PFSK-1 (cell line): ENCODE measurements at regions not wholly inside any gene's neighbourhood (a gene's known extent, or its start where the extent isn't known, plus 50 kb on each side); places are given as distances from the start of the nearest gene placed in this dataset.

Experiments used
- FOXP2 ChIP-seq: optimal IDR thresholded peaks from 2 replicates; pipeline ENCODE3; 2011; ENCODE audit warnings: borderline replicate concordance, control low read depth, inconsistent platforms; ENCODE audit not compliant: insufficient read depth; ENCODE audit errors: extremely low read length, extremely low read depth
- POLR2AphosphoS5 ChIP-seq: IDR thresholded peaks from 2 replicates; pipeline ENCODE4 v1.6.1; 2012; ENCODE audit warnings: low read depth, mild to moderate bottlenecking, control low read depth, low read length, moderate library complexity
- SIN3A ChIP-seq: IDR thresholded peaks from 2 replicates; pipeline ENCODE4 v1.6.1; 2012; ENCODE audit warnings: mild to moderate bottlenecking, low read length, moderate library complexity, borderline replicate concordance; ENCODE audit not compliant: insufficient read depth
- TAF1 ChIP-seq: IDR thresholded peaks from 2 replicates; pipeline ENCODE4 v1.6.1; 2012; ENCODE audit warnings: low read length, control low read depth, borderline replicate concordance; ENCODE audit not compliant: insufficient read depth
- TF ChIP-seq, protein P1 (sequence below), 2 experiments: IDR thresholded peaks; 2 replicates each; pipeline versions ENCODE4 v1.6.1 to v1.8.0; 2011 to 2012; ENCODE audit warnings: low read depth in 2 of 2, low read length in 2 of 2, control low read depth in 1 of 2, inconsistent platforms in 1 of 2, mild to moderate bottlenecking in 1 of 2, moderate library complexity in 1 of 2; ENCODE audit not compliant: insufficient read depth in 1 of 2

DNA sequence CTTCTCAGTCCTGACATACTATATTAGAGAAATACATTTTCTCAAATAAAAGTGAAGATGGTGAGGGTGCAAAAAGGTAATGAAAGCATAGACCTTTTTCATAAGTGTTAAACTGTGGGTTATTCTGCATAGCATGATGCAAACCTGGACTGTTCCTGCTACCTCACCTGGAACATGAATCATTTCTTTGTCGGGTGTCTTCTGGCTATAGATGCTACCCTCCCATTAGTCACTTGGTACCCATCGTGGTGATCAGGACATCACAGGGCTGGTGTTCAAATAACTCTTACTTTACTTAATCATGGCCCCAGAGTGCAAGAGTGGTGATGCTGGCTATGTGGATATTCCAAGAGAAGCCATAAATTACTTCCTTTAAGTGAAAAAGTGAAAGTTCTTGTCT, 264.7 kb upstream of the AGA start:
- TF ChIP-seq TAF1 (no peak), POLR2AphosphoS5 (no peak), SIN3A (no peak), FOXP2 (no peak)
- TF ChIP-seq, protein P1, sequence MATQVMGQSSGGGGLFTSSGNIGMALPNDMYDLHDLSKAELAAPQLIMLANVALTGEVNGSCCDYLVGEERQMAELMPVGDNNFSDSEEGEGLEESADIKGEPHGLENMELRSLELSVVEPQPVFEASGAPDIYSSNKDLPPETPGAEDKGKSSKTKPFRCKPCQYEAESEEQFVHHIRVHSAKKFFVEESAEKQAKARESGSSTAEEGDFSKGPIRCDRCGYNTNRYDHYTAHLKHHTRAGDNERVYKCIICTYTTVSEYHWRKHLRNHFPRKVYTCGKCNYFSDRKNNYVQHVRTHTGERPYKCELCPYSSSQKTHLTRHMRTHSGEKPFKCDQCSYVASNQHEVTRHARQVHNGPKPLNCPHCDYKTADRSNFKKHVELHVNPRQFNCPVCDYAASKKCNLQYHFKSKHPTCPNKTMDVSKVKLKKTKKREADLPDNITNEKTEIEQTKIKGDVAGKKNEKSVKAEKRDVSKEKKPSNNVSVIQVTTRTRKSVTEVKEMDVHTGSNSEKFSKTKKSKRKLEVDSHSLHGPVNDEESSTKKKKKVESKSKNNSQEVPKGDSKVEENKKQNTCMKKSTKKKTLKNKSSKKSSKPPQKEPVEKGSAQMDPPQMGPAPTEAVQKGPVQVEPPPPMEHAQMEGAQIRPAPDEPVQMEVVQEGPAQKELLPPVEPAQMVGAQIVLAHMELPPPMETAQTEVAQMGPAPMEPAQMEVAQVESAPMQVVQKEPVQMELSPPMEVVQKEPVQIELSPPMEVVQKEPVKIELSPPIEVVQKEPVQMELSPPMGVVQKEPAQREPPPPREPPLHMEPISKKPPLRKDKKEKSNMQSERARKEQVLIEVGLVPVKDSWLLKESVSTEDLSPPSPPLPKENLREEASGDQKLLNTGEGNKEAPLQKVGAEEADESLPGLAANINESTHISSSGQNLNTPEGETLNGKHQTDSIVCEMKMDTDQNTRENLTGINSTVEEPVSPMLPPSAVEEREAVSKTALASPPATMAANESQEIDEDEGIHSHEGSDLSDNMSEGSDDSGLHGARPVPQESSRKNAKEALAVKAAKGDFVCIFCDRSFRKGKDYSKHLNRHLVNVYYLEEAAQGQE (IDR thresholded peaks at IDR 0.05; ENCODE audit: insufficient read depth in 1 of 2, low read depth in 2 of 2, low read length in 2 of 2), result no peak

DNA sequence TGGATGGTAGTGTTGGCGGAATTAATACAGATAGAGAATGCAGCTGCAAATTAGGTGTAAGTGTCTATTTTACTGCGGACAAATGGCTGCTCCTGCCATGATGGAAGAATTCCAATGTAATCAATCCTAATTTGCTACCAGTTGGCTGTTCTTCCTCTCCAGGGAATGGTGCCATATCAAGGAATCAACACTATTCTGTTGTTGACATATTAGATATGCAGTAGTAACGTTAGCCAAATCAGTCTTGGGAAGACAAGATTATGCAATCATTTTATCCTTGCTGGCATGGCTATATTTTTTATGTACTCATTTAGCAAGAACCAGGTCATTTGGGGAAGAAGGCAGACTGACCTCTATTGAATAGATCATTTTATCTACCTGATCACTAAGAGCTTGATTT, 271.2 kb upstream of the AGA start:
- no peak for TF ChIP-seq FOXP2
- TF ChIP-seq SIN3A, result no peak
- TF ChIP-seq TAF1, result no peak
- TF ChIP-seq, protein P1 (IDR thresholded peaks at IDR 0.05; ENCODE audit: insufficient read depth in 1 of 2, low read depth in 2 of 2, low read length in 2 of 2), result no peak
- TF ChIP-seq POLR2AphosphoS5, result no peak

DNA sequence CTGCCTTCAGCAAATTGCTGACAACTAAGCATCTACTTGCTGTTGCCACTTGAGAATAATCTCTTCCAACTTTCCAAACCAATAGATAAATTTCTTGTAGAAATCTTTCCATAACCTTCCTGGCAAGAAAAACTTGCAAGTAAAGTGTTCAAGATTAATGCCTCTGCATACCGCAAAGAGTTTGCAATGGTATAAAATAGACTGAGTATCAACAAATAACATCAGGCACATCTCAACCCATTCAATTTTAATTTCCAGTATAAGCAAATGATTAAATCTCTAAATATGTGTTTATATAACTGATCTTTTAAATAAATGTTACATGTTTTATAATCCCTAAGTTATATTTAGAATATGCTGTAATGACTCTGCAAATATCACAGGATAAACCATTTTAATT, 275.2 kb upstream of the AGA start:
- TF ChIP-seq TAF1, result no peak
- TF ChIP-seq FOXP2, result no peak
- no peak for TF ChIP-seq POLR2AphosphoS5
- no peak for TF ChIP-seq SIN3A
- TF ChIP-seq, protein P1 (IDR thresholded peaks at IDR 0.05; ENCODE audit: insufficient read depth in 1 of 2, low read depth in 2 of 2, low read length in 2 of 2), result no peak

DNA sequence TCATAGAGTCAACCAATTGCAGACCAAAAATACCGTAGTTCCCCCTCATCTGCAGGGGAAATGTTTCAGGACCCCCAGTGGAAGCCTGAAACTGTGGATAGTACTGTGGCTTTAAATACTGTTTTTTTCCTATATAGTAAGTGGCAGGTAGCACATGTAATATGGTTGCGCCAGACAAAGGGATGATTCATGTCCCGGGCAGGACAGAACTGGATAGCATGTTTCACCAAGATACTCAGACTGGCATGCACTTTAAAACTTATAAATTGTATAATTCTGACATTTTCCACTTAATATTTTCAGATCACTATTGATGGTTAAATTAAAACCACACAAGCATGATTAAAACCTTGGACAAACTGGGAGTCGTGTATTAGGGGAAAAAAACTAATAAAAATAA, 276.3 kb upstream of the AGA start:
- TF ChIP-seq, protein P1 (IDR thresholded peaks at IDR 0.05; ENCODE audit: insufficient read depth in 1 of 2, low read depth in 2 of 2, low read length in 2 of 2), result no peak
- TF ChIP-seq SIN3A, result no peak
- TF ChIP-seq FOXP2, result no peak
- TF ChIP-seq TAF1, result no peak
- TF ChIP-seq POLR2AphosphoS5, result no peak

DNA sequence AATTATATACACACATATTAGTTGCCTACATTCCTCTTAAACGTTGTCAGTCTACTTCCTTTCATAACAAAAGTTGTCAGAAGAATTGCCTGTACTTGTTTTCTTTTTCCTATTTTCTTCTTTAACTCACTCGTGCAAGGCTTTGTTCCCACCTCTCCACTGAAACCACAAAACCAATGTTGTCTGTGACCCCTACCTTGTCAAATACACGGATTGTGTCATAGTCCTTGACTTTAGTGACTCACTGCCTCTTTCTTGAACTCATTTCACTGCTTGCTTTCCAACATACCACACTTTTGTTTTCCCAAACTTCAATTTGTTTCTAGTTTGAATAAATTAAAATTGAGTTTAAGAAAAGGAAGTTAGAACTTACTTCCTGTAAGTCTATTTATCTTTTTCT, 283.9 kb upstream of the AGA start:
- TF ChIP-seq POLR2AphosphoS5, result no peak
- TF ChIP-seq, protein P1 (IDR thresholded peaks at IDR 0.05; ENCODE audit: insufficient read depth in 1 of 2, low read depth in 2 of 2, low read length in 2 of 2), result no peak
- TF ChIP-seq FOXP2, result no peak
- TF ChIP-seq TAF1, result no peak
- no peak for TF ChIP-seq SIN3A
